GM18861 (cell line): ENCODE measurements at regions not wholly inside any gene's neighbourhood (a gene's known extent, or its start where the extent isn't known, plus 50 kb on each side); places are given as distances from the start of the nearest gene placed in this dataset.

Source experiments
- ATAC-seq: cut with Tn5 transposase; IDR thresholded peaks from one replicate; pipeline ENCODE4 v1.9.1; 2021; ENCODE audit not compliant: unreplicated experiment

DNA sequence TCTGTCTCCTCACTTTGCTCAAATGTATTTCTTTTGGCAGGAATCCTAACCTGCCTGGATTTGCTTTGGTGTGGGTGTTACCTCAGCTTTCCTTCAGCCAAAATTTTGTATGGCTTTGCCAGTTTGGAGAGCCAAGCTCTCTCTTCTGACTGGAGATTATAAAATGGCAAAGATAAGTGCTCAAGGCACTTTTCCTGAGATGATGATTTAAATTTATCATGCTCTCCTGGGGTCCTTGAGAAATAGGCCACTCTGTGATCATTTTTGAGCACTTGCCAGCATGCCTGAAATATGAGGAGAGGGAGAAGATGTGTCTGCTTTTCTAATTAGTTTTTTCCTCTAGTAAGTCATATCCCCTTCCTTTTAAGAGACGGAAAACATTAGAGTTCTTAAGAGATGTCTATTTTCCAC, 683.0 kb downstream of the SLC4A3 start:
- ATAC-seq = no peak

DNA sequence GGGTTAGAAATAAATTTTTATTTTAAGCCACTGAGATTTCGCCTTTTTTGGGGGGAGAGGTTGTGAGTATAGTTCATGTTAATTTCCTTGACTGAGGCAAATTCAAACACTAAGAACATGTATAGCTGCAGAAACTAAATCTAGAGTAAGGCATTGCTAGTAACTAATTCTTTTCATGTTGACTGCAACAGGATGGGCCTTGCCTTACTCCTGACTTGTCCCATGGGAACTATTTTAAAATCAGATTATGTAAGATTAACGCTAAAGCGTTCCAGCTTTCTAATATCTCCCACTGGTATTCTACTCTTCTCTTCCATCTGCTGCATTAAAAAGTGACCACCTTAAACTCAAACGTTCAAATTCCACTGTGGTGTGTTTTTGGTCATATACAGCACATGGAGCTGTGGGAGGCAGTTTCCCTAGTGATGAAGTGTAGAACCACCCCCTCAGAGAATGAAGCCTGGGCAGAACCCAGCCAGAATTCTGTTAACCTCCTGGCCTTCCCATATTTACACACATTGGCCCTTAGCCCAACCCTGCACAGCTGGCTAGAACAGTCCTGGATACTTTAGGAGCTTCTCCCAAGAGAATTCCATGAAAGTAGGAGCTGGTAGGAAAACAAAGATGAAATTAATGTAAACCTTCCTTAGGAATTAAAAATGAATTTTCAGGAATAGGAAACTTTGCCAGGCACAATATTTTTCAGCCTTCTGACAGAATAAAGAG, 687.8 kb downstream of the SLC4A3 start:
- no peak for ATAC-seq

DNA sequence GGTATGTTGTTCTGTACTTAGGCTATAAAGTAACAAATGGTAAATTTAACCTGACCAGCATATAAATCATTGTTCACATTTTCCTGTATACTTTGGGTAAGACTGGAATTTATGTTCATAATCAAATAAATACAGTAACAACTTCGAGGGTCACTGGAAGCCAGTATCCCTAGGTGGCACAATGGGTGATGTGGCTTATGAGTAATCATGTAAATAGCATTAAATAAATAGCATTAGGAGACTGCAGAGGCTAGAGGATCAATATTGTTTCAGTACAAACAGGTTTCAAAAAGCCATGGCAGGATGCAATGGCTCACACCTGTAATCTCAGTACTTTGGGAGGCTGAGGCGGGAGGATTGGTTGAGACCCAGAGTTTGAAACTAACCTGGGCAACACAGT, 690.6 kb downstream of the SLC4A3 start:
- no peak for ATAC-seq

DNA sequence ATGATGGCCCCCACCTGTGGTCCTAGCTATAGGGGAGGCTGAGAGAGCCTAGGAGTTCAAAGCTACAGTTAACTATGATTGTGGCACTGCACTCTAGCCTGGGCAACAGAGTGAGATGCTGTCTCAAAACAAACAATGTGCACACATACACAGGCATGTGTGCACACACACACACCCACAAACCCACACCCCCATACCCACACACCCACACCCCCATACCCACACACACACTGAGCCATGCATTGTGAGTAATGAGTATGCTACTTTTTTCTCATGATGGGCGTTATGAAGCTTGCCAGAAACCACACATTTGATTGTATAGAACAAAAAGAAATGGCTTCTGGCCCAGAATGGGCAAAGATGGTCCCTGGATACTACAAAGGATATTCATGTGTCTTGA, 691.1 kb downstream of the SLC4A3 start:
- no peak for ATAC-seq

DNA sequence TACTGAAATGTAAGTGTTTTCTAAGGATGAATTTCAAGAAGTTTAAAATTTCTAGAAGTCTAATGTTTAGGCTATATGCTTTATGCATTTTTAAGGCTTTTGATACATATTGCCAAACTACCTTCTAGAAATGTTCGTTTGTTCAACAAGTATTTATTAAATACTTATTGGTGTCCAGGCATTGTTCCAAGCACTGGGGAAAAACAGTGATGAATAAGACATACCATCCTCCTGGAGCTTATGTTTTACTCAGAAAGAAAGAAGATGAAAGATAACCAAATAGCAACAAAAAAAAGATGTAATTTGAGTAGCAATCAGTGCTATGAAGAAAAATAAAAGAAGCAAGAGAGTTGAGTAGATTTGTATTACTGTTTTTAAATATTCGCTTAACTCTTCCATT, 692.9 kb downstream of the SLC4A3 start:
- no peak for ATAC-seq

DNA sequence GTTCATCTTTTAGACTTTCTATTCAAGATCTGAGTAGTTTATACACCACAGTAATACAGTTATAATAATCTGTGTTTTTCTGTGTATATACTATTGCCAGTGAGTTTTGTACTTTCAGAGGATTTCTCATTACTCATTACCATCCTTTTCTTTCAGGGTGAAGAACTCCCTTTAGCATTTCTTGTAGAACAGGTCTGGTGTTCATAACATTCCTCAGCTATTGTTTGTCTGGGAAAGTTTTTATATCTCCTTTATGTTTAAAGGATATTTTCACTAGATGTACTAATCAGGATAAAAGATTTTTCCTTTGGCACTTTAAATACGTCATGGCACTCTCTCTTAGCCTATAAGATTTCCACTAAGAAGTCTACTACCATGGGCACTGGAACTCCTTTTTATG, 705.5 kb downstream of the SLC4A3 start:
- ATAC-seq = no peak

DNA sequence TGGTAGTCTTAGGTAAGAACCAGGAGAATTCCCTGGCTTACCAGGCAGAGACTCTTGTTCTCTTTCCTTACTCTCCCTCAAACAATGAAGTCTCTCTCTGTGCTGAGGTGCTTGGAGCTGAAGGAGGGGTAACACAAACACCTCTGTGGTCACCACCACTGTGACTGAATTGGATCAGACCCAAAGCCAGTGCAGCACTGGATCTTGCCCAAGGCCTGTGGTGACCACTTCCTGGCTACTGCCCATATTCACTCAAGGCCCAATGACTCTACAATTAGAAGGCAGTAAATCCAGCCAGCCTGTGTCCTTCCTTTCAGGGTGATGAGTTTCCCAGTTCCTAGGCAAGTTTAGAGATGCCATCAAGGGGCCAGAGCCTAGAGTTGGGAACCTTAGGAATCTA, 706.8 kb downstream of the SLC4A3 start:
- ATAC-seq = no peak

DNA sequence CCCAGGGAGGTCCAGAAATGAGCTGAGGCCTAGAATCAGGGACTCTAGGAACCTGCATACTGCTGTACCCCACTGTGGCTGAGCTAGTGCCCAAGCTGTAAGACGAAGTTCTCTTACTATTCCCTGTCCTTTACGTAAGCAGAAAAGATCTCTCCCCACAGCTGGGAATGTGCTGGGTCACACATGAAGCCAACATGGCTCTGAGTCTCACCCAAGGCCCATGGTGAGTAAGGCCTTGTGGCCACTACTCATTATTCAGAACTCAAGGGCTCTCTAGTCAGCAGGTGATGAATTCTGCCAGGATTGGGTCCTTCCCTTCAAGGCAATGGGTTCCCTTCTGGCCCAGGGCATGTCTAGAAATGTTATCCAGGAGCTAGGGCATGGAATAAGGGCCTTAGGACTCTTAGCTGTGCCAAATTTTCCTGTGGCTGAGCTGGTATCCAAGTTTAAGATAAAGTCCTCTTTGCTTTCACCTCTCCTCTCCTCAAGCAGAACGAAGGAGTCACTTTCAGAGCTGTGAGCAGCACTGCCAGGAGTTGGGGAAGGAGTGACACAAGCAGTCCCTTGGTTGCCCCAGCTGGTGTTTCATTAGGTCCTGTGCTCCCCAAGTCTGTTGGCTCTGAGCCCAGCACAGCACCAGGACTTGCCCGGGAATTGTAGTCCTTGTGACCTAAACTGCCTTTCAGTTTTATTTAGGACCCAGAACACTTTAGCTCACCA, 707.6 kb downstream of the SLC4A3 start:
- ATAC-seq = no peak

DNA sequence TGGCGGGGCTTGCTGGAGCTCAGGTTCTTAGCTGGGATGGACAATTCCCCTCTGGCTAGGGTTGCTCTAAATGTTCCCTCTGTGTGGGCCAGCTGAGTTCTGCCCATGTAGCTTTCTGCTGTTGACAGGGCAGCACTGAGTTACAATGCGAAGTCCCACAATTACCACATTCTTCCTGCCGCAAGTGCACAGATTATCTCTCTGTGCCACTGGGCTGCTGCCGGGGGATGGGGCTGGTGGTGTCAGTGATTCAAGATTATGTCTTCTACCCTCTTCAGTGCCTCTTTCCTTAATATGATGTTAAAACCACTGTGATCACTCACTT, 708.1 kb downstream of the SLC4A3 start:
- no peak for ATAC-seq

DNA sequence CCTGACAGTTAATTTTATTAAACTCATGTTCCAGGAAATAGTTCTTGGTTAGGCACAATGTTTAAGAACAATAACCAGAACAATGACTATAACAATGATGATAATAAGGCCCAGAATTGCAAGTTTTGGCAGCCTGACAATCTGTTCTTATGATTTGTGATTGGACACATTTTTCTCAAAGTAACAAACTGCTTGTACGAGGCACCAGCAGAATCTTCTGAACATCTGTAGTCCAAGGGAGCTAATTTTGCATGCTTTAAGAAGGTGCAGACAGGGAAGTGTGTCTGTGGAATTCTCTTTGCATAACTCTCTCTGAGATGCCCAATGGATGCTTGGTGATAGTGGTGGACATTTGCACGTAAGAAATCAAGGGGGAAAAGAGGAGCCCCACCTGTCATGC, 709.3 kb downstream of the SLC4A3 start:
- no peak for ATAC-seq

DNA sequence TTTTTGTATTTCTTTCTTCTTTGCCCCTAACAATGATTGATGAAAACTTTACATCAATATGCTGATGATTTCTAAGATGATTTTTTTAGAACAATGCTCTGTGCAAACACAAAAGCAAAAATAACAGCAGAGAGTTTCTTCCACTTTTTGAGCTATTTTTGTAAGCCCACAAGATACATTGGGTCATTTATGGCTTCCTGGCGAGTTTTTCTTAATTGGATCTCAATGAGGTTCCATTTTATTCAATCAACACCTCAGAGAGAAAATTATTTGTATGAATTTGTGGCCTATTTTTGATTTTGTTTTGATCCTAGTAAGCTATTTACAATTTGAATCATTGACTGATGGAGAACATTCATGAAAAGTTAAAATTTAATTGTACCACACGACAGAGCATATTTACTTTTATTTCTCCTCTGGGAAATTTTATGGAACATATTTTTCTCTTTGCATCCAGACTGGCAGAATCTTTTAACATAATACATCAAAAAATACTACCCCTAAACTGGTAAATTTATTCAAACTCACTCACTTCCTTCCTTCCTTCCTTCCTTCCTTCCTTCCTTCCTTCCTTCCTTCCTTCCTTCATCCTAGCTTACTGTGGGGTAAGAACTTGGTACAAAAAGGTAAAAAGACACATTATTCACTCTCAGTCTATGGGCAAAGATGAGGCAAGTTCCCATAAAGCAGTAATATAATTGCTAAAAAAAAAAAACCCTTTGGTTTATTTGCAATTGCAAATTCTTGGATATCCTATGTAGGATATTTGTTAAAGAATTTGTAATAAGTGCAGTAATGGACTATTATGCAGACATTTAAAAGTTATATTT, 710.4 kb downstream of the SLC4A3 start:
- no peak for ATAC-seq

DNA sequence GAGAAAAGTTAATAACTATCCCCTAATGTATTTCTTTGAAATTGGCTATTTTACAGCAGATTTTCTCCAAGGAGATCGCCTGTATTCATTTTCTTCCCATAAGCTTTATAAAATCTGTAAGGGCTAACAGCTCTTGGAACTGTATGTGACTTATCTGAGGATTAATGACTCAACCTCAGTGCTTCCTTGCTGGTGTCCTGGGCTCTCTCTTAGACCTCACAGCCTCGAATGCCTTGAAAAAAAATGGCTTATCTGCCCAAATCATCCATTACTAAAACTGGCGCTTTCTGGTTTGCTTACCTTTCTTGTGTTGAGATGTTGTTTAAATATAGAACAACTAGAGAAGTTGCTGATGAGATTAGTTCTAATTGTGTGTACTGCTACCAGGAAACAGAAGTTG, 713.6 kb downstream of the SLC4A3 start:
- no peak for ATAC-seq

DNA sequence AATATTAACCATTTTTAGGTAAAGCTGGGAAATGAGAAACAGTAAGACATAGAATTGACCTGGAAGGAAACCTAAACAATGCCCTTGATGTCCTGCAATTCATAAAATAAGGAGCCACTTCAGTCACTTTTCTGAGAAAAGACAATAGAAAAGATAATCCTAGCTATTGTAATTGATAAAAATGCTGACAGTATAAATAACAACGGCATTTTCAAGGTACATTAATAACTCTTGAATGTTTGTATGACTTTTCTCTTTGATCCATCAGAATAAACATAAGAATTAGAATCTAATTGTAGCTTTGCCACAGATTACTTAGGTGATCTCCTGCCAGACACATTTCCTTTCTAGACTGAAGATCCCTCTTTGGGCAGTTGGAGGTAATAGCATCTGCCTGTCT, 719.5 kb downstream of the SLC4A3 start:
- ATAC-seq = no peak

DNA sequence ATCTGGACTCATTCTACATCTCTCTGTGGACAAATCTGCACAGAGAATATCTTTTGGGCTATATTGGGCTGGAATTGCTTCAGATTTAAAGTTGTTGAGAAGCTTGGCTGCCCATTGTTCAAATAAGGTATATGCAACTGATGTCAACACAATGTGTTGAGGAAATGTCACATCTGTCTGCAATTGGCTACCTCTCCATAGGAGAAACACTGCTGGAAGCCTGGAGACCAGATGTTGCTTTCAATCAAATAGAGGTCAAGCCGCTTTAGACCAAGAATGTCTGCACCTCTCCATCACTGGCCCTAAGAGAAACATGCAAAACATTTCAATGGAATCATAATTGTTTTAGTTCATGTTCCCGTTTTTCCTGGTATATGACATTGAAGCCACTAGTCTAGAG, 720.2 kb downstream of the SLC4A3 start:
- ATAC-seq = no peak

DNA sequence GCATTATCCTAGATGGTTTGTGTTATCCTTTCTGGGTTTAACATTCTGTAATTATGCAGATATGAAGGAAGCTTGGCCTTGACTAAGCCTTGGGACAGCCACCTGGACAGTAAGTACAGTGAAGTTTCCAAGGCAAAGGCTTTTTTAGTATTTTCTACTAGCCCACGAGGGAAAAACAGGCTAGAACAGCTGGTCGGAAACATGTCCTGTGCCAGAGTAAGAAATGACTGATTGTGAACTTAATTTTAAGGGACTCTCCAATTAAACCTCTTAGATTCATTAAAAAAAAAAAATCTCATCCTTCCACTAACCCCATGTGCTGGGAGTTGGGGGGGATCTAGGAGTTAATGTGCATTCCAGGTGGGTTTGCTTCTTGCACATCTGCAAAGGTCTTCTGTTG, 720.8 kb downstream of the SLC4A3 start:
- no peak for ATAC-seq

DNA sequence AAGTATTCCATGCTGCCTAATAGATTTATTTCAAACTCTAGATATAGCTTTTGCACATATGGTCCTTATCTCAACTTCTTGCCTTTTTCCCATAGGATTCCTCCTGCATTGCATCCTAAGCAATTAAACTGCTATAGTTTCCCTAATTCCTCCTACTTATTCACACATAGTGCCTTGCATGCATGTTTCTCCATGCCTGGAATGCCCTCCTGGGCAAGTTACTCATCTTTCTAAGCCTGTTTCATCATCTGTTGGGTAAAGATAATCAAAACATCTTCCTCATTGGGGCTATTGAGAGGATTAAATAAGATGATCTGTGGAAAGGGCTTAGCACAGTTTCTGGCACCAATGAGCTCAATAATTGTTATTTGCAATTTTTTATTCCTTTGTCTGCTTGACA, 726.5 kb downstream of the SLC4A3 start:
- ATAC-seq = no peak

DNA sequence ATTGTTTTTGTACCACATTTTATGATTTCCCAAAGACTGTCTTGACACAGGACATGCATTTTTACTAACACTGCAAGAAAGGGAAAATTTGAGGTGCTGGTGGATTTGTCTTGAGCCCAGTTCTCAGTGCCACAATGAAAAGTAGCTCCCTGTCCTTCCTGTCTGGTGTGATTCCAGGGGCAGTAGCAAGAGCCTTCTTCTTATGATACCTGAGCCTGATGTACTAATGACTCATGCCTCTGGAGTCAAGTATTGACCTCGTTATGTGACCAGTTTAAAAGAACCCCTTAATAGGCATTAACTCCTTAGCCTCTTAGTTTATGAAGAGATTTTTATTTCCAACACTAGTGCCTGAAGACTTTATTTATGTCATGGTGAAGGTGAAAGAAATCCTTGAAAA, 728.6 kb downstream of the SLC4A3 start:
- ATAC-seq = no peak

DNA sequence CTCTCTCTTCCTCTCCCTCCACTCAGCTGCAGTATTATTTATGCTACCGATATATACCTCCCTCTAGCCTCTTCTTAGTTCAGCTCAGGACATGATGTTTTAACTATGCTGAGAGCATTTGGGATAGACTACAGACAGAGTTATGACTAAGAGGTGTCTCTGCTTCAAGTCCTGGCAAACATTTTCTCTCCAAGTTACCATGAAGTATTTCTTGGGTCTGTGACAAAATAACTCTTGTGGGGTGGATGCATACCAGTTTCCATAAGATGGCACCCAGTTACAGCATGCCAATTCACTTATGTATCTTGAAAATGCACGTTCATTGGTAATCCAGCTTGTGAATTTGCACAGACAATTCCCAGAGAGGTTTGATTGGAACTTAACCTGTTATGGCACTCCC, 737.6 kb downstream of the SLC4A3 start:
- ATAC-seq = no peak

DNA sequence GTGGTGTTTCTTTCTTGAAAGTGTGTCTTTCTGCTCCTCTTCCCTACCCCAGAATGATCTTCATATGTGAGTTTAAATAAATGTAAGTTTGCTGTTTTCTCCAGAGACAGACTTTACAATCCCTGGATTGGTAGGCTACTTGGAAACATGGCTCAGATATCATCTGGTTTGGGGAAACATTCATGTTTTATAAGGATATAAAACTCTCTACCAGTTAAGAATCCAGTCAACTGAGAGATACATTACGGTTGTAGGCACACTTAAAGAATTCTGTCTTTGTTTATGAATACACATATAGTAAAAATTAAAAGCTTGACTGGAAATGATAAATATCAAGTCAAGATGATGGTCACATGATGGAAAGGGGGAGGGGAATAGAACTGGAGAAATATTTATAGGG, 739.3 kb downstream of the SLC4A3 start:
- ATAC-seq = no peak

DNA sequence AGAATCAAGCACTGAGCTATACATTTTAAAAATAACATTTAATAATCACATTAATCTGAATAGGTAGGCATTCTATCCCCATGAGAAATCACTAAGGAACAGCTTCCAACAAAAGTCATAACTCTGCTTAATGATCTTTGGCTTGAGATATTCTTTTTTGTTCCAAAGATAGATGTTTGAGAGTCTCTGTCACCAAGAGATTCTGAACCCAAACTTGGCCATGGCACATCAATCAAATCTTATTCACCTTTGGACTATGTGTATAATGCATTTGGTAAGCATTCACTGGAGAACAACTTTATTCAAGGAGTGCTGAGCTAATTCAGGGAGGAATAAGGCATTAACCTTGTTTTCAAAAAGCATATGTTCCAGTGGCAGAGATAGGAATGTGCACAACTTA, 743.3 kb downstream of the SLC4A3 start:
- no peak for ATAC-seq

DNA sequence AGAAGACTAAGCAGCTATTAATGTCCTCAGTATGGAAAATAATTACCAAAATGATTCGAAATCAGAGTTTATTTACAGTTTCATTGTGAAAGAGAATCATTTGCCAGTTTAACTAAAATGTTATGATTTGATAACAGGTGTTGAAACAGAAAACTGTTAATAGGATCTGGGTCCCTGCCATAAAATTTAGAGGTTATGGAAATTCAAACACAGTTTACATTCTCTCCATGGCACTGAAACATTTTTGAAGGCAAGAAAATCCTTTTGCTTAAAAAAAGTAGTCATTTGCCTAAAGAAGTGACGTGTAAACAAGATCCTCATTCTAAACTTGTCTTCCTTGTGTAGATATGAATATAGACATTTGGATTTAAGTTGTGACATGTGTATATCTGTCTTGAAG, 743.8 kb downstream of the SLC4A3 start:
- ATAC-seq = no peak

DNA sequence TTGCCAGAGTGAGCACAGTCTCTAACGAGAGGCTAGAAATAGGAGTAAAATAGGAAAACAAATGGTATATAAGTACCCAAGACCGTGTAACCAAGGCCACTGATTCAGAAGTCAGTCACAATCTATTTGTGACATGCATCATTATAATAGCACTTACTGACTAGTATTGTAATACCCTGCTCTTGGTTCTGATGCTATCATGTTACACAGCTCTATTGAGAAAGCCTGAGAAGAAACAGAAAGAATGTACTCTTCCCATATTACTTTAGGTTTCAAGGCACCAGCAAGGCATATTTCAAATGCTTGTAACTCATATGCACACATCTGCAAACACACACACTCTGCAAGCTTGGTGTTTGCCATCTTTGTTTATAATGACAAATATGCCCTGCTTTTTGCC, 746.4 kb downstream of the SLC4A3 start:
- ATAC-seq = no peak
